Endothelial cell of umbilical vein (primary cell): ENCODE measurements at regions not wholly inside any gene's neighbourhood (a gene's known extent, or its start where the extent isn't known, plus 50 kb on each side); places are given as distances from the start of the nearest gene placed in this dataset.

Source experiments
- POLR2A ChIP-seq: IDR thresholded peaks from 2 replicates; pipeline ENCODE4 v1.6.1; 2012; ENCODE audit warnings: low read depth, mild to moderate bottlenecking, control low read depth, low read length
- TF ChIP-seq, protein P1 (sequence below), 2 donors: IDR thresholded peaks; 1 replicate in 1 of 2; 2 replicates in 1 of 2; pipeline ENCODE4 v1.5.1; 2011; ENCODE audit warnings: low read length in 2 of 2, mild to moderate bottlenecking in 2 of 2, moderate library complexity in 2 of 2, control low read depth in 1 of 2, inconsistent platforms in 1 of 2, low read depth in 1 of 2; ENCODE audit not compliant: insufficient read depth in 1 of 2; ENCODE audit errors: extremely low read depth in 1 of 2

DNA sequence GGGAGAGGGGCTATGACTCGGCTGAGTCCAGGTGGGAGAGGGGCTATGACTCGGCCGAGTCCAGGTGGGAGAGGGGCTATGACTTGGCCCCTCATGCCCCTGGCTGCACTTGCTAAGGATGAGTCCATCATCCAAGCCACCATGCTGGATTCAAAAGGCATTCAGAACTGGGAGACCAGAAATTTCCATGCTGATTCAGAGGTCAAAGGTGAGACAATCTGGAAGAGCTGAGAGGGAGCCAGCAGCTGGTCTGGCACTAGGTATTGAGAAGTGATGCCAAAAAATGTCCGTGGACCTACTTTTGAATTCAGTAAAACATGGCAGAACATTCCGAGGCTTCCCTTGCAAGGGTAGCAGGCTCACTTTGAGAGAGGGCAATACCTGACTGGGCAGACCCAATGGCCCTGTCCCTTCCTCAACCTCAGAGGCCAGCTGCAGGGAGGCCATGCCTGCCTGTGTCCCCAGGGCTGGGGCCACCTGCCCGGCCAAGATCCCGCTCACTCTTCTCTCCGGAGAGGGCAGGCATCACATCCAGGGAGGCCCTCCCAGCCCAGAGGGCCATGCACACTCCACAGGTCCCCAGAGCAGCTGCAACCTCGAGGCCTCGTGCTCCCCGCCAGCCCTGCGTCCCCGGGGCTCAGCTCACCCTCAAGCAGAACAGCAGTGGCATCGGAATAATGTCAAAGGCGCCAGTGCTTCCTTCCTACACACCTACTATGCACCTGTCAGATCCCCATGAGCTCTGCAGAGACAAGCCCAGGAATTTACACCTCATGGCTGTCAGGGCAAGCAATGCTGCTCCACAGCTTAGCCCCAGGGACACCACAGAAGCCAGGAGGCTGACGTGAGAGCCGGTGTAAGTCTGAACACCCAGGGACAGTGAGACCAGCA lies 80.2 kb upstream of the GPC1 start:
- TF ChIP-seq, protein P1, sequence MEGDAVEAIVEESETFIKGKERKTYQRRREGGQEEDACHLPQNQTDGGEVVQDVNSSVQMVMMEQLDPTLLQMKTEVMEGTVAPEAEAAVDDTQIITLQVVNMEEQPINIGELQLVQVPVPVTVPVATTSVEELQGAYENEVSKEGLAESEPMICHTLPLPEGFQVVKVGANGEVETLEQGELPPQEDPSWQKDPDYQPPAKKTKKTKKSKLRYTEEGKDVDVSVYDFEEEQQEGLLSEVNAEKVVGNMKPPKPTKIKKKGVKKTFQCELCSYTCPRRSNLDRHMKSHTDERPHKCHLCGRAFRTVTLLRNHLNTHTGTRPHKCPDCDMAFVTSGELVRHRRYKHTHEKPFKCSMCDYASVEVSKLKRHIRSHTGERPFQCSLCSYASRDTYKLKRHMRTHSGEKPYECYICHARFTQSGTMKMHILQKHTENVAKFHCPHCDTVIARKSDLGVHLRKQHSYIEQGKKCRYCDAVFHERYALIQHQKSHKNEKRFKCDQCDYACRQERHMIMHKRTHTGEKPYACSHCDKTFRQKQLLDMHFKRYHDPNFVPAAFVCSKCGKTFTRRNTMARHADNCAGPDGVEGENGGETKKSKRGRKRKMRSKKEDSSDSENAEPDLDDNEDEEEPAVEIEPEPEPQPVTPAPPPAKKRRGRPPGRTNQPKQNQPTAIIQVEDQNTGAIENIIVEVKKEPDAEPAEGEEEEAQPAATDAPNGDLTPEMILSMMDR (IDR thresholded peaks at IDR 0.05; ENCODE audit: extremely low read depth in 1 of 2, insufficient read depth in 1 of 2, low read depth in 1 of 2, low read length in 2 of 2): no peak
- no peak for TF ChIP-seq POLR2A
